ENCODE measurements at regions not wholly inside any gene's neighbourhood (a gene's known extent, or its start where the extent isn't known, plus 50 kb on each side); places are given as distances from the start of the nearest gene placed in this dataset.

DNA sequence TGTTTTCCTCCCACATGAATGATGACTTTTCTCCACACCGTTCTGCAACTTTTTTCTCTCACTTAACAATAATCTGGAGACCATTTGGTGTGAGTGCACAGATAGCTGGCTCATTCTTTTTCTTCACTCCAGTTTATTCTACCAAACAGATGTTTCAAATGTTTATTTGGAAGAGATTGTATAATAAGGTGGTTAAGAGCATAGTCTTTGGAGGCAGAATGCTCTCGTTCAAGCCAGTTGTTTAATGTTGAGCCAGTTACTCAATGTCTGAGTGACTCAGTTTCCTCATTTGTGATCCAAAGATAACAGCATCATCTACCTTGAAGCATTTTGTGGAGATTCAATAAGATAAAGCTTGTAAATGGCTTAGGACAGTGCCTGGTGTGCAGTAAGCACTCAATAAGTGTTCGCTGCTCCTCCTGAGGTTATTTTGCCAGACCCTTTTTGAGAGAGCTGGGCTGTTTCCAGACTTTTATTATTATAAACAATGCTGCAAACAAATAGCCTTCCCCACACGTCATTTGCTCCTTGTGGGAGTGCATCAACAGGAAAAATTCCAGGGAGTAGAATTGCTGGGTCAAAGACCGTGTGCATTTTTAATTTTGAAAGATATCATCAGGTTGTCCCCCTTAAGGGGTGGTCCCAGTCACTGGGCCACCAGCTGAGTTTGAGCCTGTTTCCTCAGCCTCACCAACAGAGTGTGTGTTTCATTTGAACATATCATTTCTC, 70.6 kb downstream of the VEGFA start:
- no peak for DNase-seq

DNA sequence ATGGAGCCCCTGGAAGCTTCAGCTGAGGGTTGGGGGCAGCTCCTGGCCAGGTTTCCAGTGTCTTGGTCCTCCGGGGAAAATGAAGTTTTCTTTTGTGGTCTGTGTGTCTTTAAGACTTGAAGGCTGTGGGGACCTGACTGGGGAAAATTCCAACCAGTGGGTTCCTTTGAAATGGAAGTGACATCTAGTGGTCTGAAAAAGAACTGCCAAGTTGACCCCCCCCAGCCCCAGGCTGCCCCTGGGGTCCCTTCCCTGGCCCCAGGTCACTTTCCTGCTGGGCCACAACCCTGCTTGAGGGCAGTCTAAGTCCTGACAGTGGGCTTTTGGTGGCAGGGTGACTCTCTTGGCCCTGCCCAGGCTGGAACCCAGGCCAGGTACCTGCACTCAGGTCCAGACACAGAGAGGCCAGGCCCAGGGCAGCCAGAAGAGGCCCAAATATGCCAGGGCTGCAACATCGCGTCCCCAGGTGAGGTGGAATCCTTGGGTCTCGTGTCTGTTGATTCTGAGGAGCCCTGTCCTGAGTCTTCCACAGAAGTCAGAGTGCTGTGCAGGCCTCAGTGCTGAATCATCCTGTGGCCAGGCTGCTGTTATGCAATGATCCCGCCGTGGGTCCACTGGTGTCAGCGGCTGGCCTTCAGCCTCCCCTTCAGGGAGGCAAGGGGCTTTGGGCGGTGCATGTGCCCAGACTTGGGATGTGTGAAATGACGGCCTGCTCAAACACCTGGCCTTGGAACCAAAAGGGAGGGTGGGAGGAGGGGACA, 68.4 kb downstream of the VEGFA start:
- no peak for DNase-seq

DNA sequence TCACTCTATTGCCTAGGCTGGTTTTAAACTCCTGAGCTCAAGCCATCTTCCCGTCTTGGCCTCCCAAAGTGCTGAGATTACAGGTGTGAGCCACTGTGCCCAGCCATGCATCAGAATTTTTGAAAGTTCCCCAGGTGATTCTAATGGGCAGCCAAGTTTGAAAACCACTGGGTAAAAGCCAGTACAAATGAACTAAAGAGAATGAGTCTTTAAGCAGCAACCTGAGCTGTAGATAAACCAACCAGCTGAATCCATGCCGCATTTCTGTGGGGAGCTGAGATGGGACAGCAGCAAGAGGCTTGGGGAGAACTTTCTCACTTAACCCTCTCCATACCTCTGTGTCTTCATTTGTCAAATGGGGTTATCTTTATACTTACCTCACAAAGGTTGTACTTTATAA, 67.5 kb downstream of the VEGFA start:
- no peak for DNase-seq

- no peak for DNase-seq
Observed at GRCh38 chr6:43836507-43837240, 66.7 kb downstream of the VEGFA start.

All from NCI-H1930 (cell line).